Activated CD4-positive, alpha-beta T cell treated with anti-CD3 and anti-CD28 coated beads, Interleukin-2, amount 50 U/mL, for 16 hours (primary cell): ENCODE measurements at regions not wholly inside any gene's neighbourhood (a gene's known extent, or its start where the extent isn't known, plus 50 kb on each side); places are given as distances from the start of the nearest gene placed in this dataset.
"Not testable (repeated sequence)": the region's sequence is repeated elsewhere in the genome, so short reads cannot be mapped to it uniquely, and the experiment has no call there.

Experiments
- DNase-seq: peaks from one replicate; pipeline ENCODE4 v3.0.0-alpha.2; 2020

- DNase-seq = no peak
Observed at GRCh38 chr6:10101551-10102252, 313.2 kb downstream of the TFAP2A start.

- DNase-seq = no peak
Observed at GRCh38 chr6:10099529-10100140, 315.2 kb downstream of the TFAP2A start.

GRCh38 chr6:10098756-10099528, 315.9 kb downstream of the TFAP2A start:
- DNase-seq = no peak

GRCh38 chr6:10093282-10093681, 321.6 kb downstream of the TFAP2A start:
- DNase-seq = no peak

GRCh38 chr6:10084111-10084986, 330.5 kb downstream of the TFAP2A start:
- no peak for DNase-seq

GRCh38 chr6:10082385-10082784, 332.5 kb downstream of the TFAP2A start:
- no peak for DNase-seq

GRCh38 chr6:10081957-10082356, 332.9 kb downstream of the TFAP2A start:
- no peak for DNase-seq

GRCh38 chr6:10081075-10081474, 333.8 kb downstream of the TFAP2A start:
- no peak for DNase-seq

GRCh38 chr6:10080561-10080960, 334.3 kb downstream of the TFAP2A start:
- DNase-seq = no peak

GRCh38 chr6:10078581-10078980, 336.3 kb downstream of the TFAP2A start:
- DNase-seq = no peak

- not testable (repeated sequence) for DNase-seq
Observed at GRCh38 chr6:10074726-10075125, 340.1 kb downstream of the TFAP2A start.

- DNase-seq = no peak
Observed at GRCh38 chr6:10073341-10073740, 341.5 kb downstream of the TFAP2A start.

- DNase-seq = no peak
Observed at GRCh38 chr6:10071631-10072220, 343.1 kb downstream of the TFAP2A start.

GRCh38 chr6:10060004-10060403, 354.9 kb downstream of the TFAP2A start:
- no peak for DNase-seq

GRCh38 chr6:10054672-10055071, 360.2 kb downstream of the TFAP2A start:
- DNase-seq = no peak

GRCh38 chr6:10051283-10051682, 363.6 kb downstream of the TFAP2A start:
- DNase-seq = no peak

- no peak for DNase-seq
Observed at GRCh38 chr6:10048370-10049297, 366.2 kb downstream of the TFAP2A start.

- no peak for DNase-seq
Observed at GRCh38 chr6:10042280-10042679, 372.6 kb downstream of the TFAP2A start.

GRCh38 chr6:10033223-10033829, 381.5 kb downstream of the TFAP2A start:
- no peak for DNase-seq

- DNase-seq = no peak
Observed at GRCh38 chr6:10031617-10032016, 383.3 kb downstream of the TFAP2A start.
